ELR (cell line): ENCODE measurements at regions not wholly inside any gene's neighbourhood (a gene's known extent, or its start where the extent isn't known, plus 50 kb on each side); places are given as distances from the start of the nearest gene placed in this dataset.
A peak's percentile ranks its signal among the peaks of the same experiment; 100 is the strongest.
"Not testable (repeated sequence)": the region's sequence is repeated elsewhere in the genome, so short reads cannot be mapped to it uniquely, and the experiment has no call there.

Source experiments
- DNase-seq: peaks from one replicate; pipeline ENCODE4 v3.0.0-alpha.2; 2015; ENCODE audit warnings: low read depth

DNA sequence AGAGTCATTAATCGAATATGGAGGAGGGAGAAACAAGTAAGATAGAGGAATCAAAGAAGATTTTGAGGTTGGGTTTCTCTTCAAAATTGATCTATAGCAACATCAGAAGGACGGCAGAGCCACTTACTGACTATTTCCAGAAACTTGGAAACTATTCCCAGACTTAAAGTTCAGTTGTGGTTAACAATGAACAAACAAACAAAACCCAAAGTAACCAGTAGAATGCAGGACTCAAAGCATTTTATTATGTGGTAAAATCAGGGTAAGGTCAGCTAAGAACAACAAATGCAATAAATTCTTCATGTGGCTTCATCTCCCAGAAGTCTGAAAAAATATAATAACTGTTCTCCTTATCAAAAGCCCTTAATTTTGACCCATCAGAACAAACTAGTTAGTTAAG is 54.9 kb upstream of the OSMR start:
- DNase-seq, result no peak

DNA sequence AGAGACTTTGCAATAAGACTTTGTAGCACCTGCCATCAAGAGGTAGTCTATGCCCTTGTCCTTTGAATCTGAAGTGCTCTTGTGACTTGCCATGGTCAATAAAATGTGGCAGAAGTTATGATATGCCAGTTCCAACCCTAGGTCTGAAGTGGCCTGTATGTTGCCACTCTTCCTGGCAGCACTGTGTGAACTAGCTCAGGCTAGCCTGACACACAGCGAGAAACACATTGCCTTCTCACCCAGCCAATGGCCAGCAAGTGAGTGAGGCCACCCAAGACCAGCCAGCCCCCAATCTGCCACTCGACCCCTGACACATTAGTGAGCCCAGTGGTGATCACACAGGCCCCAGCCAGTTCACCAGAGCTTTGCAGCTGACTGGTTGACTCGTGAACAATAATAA is 52.7 kb upstream of the OSMR start:
- DNase-seq, result no peak

DNA sequence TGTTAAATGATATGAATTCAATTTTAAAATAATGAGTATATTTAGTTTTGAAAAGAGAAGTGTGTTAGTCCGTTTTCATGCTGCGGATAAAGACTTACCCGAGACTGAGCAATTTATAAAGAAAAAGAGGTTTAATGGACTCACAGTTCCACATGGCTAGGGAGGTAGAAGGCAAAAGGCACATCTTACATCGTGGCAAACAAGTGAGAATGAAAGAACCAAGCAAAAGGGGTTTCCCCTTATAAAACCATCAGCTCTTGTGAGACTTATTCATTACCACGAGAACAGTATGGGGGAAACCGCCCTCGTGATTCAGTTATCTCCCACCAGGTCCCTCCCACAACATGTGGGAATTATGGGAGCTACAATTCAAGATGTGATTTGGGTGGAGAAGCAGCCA is 51.8 kb upstream of the OSMR start:
- not testable (repeated sequence) for DNase-seq

DNA sequence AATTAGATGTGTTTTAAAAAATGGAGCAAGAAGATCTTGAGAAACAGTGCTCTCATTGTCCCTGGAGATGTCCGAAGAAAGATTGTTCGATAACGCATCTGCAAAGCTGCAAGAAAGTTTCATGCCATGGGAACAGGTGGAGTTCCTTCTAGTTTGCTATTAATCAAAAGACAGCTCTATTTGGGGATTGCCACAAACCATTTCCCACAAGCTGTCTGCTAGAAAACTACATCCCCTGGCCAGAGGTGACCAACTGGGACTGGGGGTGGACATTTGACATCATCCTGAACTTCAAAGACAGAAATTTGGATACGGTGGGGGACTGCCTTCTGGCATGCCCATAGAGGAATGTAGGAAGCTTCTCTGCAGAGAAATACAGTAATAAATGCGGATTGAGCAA is 50.8 kb upstream of the OSMR start:
- no peak for DNase-seq

DNA sequence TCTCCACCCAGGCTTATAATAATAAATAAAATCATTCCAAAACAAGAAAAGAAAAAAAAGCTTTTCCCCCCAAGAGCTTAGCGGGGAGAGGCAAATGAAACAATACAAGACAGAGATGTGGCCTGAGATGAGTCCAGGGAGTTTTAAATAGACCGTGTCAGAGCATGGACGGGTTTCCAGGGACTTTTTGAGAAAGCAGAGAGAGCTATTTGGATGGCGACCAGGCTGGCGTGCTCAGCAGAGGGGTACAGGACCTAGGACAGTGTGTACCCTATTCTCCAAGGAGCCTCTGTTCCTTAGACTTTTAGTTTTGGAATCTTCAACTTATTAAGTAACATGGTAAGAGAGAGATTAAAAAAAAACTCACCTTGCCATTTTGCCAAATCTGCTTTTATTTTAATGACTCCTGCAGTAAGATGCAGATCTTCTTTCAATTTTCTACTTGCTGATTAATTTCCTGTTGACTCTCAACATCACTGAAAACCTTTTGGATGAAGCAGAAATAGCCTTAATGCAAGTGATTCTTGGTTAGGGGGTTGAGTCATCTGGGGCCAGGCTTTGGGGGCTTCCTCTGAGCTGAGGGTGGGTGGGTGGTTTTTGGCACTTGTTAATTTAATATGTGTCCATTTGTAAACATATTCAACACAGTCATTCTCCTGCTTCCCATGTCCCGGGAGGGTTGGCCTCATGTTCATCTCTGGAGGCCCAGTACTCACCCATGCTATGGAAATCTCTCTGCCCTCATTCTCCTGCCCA is 49.6 kb upstream of the OSMR start:
- peak; percentile 58 for DNase-seq
